Suprapubic skin (tissue), 4 donors: ENCODE measurements at regions not wholly inside any gene's neighbourhood (a gene's known extent, or its start where the extent isn't known, plus 50 kb on each side); places are given as distances from the start of the nearest gene placed in this dataset.

ENCODE experiments used
- DNase-seq, 2 donors: peaks; one replicate each; pipeline ENCODE4 v3.0.0-alpha.2; 2019; ENCODE audit warnings: low spot score in 2 of 2
- H3K27ac ChIP-seq: fragments of 200-600 bp; sonication (generic); one replicate; pipeline ENCODE4 v1.5.1; 2019
- H3K27me3 ChIP-seq: fragments of 200-600 bp; sonication (generic); one replicate; pipeline ENCODE4 v1.5.1; 2019
- H3K36me3 ChIP-seq: fragments of 200-600 bp; sonication (generic); one replicate; pipeline ENCODE4 v1.5.1; 2019
- H3K4me1 ChIP-seq: fragments of 200-600 bp; sonication (generic); one replicate; pipeline ENCODE4 v1.5.1; 2019
- H3K4me3 ChIP-seq: fragments of 200-600 bp; sonication (generic); one replicate; pipeline ENCODE4 v1.5.1; 2019; ENCODE audit warnings: mild to moderate bottlenecking
- H3K9me3 ChIP-seq: fragments of 200-600 bp; sonication (generic); one replicate; pipeline ENCODE4 v1.5.1; 2019
- EP300 ChIP-seq: sonication (generic); formaldehyde crosslinking; IDR thresholded peaks from one replicate; pipeline ENCODE4 v1.6.1; 2017; ENCODE audit warnings: antibody characterized with exemption
- POLR2A ChIP-seq, 2 donors: fragments of 450-650 bp; IDR thresholded peaks; one replicate each; pipeline ENCODE4 v1.6.1; 2017; ENCODE audit warnings: antibody characterized with exemption in 2 of 2, mild to moderate bottlenecking in 2 of 2, moderate library complexity in 2 of 2
- POLR2AphosphoS5 ChIP-seq, 3 donors: sonication (generic); formaldehyde crosslinking; IDR thresholded peaks; one replicate each; pipeline ENCODE4 v1.6.1; 2017; ENCODE audit warnings: antibody characterized with exemption in 3 of 3
- WGBS: methylation state at CpG from one replicate; pipeline ENCODE4 v1.1.5; 2018; 5-methylcytosine and 5-hydroxymethylcytosine counted together
- TF ChIP-seq, protein P1 (sequence below), 2 donors: fragments of 200-600 bp in 1 of 2; fragments of 450-650 bp in 1 of 2; sonication (generic) in 1 of 2; IDR thresholded peaks; one replicate each; pipeline ENCODE4 v1.5.1; 2016 to 2019; ENCODE audit warnings: antibody characterized with exemption in 2 of 2, mild to moderate bottlenecking in 1 of 2, moderate library complexity in 1 of 2

- H3K27ac ChIP-seq: no peak overlapping the region
- no peaks in the 10 kb centered on the region for H3K36me3 ChIP-seq
- no peaks in the 10 kb centered on the region for H3K27me3 ChIP-seq
- H3K4me3 ChIP-seq: no peak overlapping the region
- TF ChIP-seq EP300 (no peak), POLR2A (IDR thresholded peaks at IDR 0.05) (no peak), POLR2AphosphoS5 (IDR thresholded peaks at IDR 0.05) (no peak)
- TF ChIP-seq, protein P1, sequence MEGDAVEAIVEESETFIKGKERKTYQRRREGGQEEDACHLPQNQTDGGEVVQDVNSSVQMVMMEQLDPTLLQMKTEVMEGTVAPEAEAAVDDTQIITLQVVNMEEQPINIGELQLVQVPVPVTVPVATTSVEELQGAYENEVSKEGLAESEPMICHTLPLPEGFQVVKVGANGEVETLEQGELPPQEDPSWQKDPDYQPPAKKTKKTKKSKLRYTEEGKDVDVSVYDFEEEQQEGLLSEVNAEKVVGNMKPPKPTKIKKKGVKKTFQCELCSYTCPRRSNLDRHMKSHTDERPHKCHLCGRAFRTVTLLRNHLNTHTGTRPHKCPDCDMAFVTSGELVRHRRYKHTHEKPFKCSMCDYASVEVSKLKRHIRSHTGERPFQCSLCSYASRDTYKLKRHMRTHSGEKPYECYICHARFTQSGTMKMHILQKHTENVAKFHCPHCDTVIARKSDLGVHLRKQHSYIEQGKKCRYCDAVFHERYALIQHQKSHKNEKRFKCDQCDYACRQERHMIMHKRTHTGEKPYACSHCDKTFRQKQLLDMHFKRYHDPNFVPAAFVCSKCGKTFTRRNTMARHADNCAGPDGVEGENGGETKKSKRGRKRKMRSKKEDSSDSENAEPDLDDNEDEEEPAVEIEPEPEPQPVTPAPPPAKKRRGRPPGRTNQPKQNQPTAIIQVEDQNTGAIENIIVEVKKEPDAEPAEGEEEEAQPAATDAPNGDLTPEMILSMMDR (IDR thresholded peaks at IDR 0.05): no peak
- 92% methylated on average over 1 of the region's 1 CpG for WGBS
- H3K4me1 ChIP-seq: no peaks in the 10 kb centered on the region
- H3K9me3 ChIP-seq: no peaks in the 10 kb centered on the region
- no peak for DNase-seq
Measured at GRCh38 chr5:93062548-93062947, 518.5 kb downstream of the NR2F1-AS1 start.

DNA sequence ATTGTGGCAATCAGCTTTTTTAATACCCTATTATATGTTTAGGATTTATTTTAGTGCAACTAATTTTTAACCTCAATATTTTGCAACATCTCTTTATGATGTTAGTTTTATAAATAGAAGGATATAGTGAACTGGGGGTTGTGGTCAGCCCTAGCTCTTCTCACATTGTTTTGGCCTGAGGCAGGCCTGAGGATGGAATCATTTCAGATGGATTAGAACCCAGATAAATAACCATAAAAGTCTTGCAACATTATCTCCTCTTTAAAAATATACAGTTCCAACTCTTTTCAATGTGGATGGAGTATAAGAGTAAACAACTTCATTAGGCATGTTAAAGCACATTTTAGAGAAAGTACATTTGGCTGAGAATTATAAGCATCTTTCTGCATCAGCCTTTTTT lies 522.7 kb downstream of the NR2F1-AS1 start:
- no peaks in the 10 kb centered on the region for H3K9me3 ChIP-seq
- no peak overlapping the region for H3K27ac ChIP-seq
- no peak overlapping the region for H3K4me3 ChIP-seq
- no peak for DNase-seq
- H3K36me3 ChIP-seq: no peaks in the 10 kb centered on the region
- H3K27me3 ChIP-seq: no peaks in the 10 kb centered on the region
- H3K4me1 ChIP-seq: no peaks in the 10 kb centered on the region
- TF ChIP-seq EP300 (no peak), POLR2AphosphoS5 (IDR thresholded peaks at IDR 0.05) (no peak), POLR2A (IDR thresholded peaks at IDR 0.05) (no peak)
- TF ChIP-seq, protein P1 (IDR thresholded peaks at IDR 0.05): no peak

- H3K4me3 ChIP-seq: no peak overlapping the region
- no peaks in the 10 kb centered on the region for H3K4me1 ChIP-seq
- TF ChIP-seq POLR2AphosphoS5 (IDR thresholded peaks at IDR 0.05) (no peak), EP300 (no peak), POLR2A (IDR thresholded peaks at IDR 0.05) (no peak)
- TF ChIP-seq, protein P1 (IDR thresholded peaks at IDR 0.05): no peak
- H3K36me3 ChIP-seq: no peaks in the 10 kb centered on the region
- H3K9me3 ChIP-seq: no peaks in the 10 kb centered on the region
- H3K27me3 ChIP-seq: no peaks in the 10 kb centered on the region
- no peak overlapping the region for H3K27ac ChIP-seq
- 58% methylated on average over 2 of the region's 2 CpGs for WGBS
- DNase-seq: no peak
Measured at GRCh38 chr5:93057311-93057710, 523.7 kb downstream of the NR2F1-AS1 start.

DNA sequence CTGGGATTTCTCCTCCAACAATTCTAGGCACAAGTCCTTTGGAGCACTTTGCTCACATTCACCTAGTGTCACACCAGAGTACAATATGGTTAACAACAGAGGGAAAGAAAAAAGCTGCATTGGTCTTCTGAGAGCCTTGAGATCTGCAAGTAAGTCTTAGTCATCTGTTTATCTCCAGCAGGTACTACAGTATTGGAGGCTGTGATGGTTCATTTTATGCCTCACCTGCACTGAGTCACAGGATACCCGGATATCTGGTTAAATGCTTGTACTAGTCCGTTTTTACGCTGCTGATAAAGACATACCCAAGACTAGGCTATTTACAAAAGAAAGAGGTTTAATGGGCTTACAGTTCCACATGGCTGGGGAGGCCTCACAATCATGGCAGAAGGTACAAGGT lies 525.0 kb downstream of the NR2F1-AS1 start:
- DNase-seq: no peak
- Histone ChIP-seq H3K4me1 (no peaks in the 10 kb centered on the region), H3K9me3 (no peaks in the 10 kb centered on the region), H3K27me3 (no peaks in the 10 kb centered on the region), H3K36me3 (no peaks in the 10 kb centered on the region), H3K27ac (no peak overlapping the region), H3K4me3 (no peak overlapping the region)
- TF ChIP-seq, protein P1 (IDR thresholded peaks at IDR 0.05): no peak
- no peak for TF ChIP-seq EP300
- TF ChIP-seq POLR2A (IDR thresholded peaks at IDR 0.05): no peak
- TF ChIP-seq POLR2AphosphoS5 (IDR thresholded peaks at IDR 0.05): no peak
- 96% methylated on average over 3 of the region's 3 CpGs for WGBS

GRCh38 chr5:93055561-93055960 lies 525.5 kb downstream of the NR2F1-AS1 start:
- 89% methylated on average over 1 of the region's 1 CpG for WGBS
- Histone ChIP-seq H3K27ac (no peak overlapping the region), H3K9me3 (no peaks in the 10 kb centered on the region), H3K4me3 (no peak overlapping the region), H3K36me3 (no peaks in the 10 kb centered on the region), H3K4me1 (no peaks in the 10 kb centered on the region), H3K27me3 (no peaks in the 10 kb centered on the region)
- DNase-seq: no peak
- no peak for TF ChIP-seq EP300
- TF ChIP-seq, protein P1 (IDR thresholded peaks at IDR 0.05): no peak
- no peak for TF ChIP-seq POLR2AphosphoS5 (IDR thresholded peaks at IDR 0.05)
- TF ChIP-seq POLR2A (IDR thresholded peaks at IDR 0.05): no peak
